ENCODE measurements at regions not wholly inside any gene's neighbourhood (a gene's known extent, or its start where the extent isn't known, plus 50 kb on each side); places are given as distances from the start of the nearest gene placed in this dataset.

DNA sequence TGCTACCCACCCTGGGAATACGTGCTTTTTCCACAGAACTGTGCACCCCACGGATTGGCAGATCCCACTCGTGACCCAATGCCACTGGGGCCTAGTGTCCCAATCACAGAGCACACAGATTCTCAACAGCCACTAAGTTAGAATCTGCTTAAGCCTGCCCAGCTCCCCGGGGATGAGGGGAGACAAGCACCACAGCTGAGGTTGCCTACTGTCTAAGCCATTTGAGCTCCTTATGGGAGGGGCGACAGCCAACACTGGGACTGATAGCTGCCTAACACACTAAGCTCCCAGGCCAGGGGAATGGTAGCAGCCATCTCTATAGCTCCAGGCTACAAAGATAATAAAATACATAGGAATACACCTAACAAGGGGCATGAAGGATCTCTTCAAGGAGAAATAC is 93.5 kb upstream of the GUCY1A1 start:
- TF ChIP-seq, protein P1, sequence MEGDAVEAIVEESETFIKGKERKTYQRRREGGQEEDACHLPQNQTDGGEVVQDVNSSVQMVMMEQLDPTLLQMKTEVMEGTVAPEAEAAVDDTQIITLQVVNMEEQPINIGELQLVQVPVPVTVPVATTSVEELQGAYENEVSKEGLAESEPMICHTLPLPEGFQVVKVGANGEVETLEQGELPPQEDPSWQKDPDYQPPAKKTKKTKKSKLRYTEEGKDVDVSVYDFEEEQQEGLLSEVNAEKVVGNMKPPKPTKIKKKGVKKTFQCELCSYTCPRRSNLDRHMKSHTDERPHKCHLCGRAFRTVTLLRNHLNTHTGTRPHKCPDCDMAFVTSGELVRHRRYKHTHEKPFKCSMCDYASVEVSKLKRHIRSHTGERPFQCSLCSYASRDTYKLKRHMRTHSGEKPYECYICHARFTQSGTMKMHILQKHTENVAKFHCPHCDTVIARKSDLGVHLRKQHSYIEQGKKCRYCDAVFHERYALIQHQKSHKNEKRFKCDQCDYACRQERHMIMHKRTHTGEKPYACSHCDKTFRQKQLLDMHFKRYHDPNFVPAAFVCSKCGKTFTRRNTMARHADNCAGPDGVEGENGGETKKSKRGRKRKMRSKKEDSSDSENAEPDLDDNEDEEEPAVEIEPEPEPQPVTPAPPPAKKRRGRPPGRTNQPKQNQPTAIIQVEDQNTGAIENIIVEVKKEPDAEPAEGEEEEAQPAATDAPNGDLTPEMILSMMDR (IDR thresholded peaks at IDR 0.05; ENCODE audit: low read depth, low read length): no peak
- TF ChIP-seq EZH2phosphoT487 (IDR thresholded peaks at IDR 0.05; ENCODE audit: low read depth): no peak
